GM12865 (cell line): ENCODE measurements at regions not wholly inside any gene's neighbourhood (a gene's known extent, or its start where the extent isn't known, plus 50 kb on each side); places are given as distances from the start of the nearest gene placed in this dataset.
"Not testable (repeated sequence)": the region's sequence is repeated elsewhere in the genome, so short reads cannot be mapped to it uniquely, and the experiment has no call there.

Source experiments
- DNase-seq: peaks from one replicate; pipeline ENCODE4 v3.0.0; 2010; ENCODE audit warnings: low read depth
- H3K4me3 ChIP-seq: 2 replicates; pipeline ENCODE4 v1.5.1; 2011; ENCODE audit warnings: mild to moderate bottlenecking, low read depth, low read length, control low read depth
- CTCF ChIP-seq: IDR thresholded peaks from 2 replicates; pipeline ENCODE4 v1.5.1; 2011; ENCODE audit warnings: low read length, control low read depth, low read depth, inconsistent platforms; ENCODE audit not compliant: insufficient read depth; ENCODE audit errors: missing control alignments

- no peak for TF ChIP-seq CTCF
These were observed 1036.8 kb upstream of the POT1 start for GRCh38 chr7:125966278-125967048.

GRCh38 chr7:125934955-125935354 is 1005.3 kb upstream of the POT1 start:
- no peak overlapping the region for H3K4me3 ChIP-seq
- no peak for DNase-seq
- no peak for TF ChIP-seq CTCF

More at GRCh38 chr7:125966278-125967048, 1036.8 kb upstream of the POT1 start:
- DNase-seq, result no peak
- H3K4me3 ChIP-seq, result no peak overlapping the region

GRCh38 chr7:125934539-125934938 is 1004.9 kb upstream of the POT1 start:
- DNase-seq, result no peak
- no peak for TF ChIP-seq CTCF
- H3K4me3 ChIP-seq, result no peak overlapping the region

- no peak overlapping the region for H3K4me3 ChIP-seq
- no peak for TF ChIP-seq CTCF
- no peak for DNase-seq
These were observed 1001.2 kb upstream of the POT1 start for GRCh38 chr7:125930848-125931247.

GRCh38 chr7:125927556-125927955 is 997.9 kb upstream of the POT1 start:
- H3K4me3 ChIP-seq, result no peak overlapping the region
- DNase-seq, result no peak
- TF ChIP-seq CTCF, result no peak

GRCh38 chr7:125926621-125927020 is 997.0 kb upstream of the POT1 start:
- H3K4me3 ChIP-seq, result no peak overlapping the region
- DNase-seq, result no peak
- no peak for TF ChIP-seq CTCF

GRCh38 chr7:125924037-125924436 is 994.4 kb upstream of the POT1 start:
- no peak for DNase-seq
- no peak for TF ChIP-seq CTCF
- H3K4me3 ChIP-seq, result no peak overlapping the region

GRCh38 chr7:125915381-125915948 is 985.8 kb upstream of the POT1 start:
- H3K4me3 ChIP-seq, DNase-seq: not testable (repeated sequence)
